Thyroid gland (tissue), 4 donors: ENCODE measurements at regions not wholly inside any gene's neighbourhood (a gene's known extent, or its start where the extent isn't known, plus 50 kb on each side); places are given as distances from the start of the nearest gene placed in this dataset.

Source experiments
- POLR2A ChIP-seq, 2 donors: fragments of 450-650 bp; IDR thresholded peaks; one replicate each; pipeline ENCODE4 v1.6.1; 2017; ENCODE audit warnings: antibody characterized with exemption in 2 of 2, mild to moderate bottlenecking in 2 of 2, moderate library complexity in 1 of 2
- TF ChIP-seq, protein P1 (sequence below), 6 experiments: fragments of 200-600 bp in 3 of 6; fragments of 450-650 bp in 3 of 6; sonication (generic) in 3 of 6; IDR thresholded peaks; one replicate each; pipeline ENCODE4 v1.5.1; 2016 to 2019; ENCODE audit warnings: antibody characterized with exemption in 6 of 6, mild to moderate bottlenecking in 2 of 6, inconsistent platforms in 1 of 6, moderate library complexity in 1 of 6

DNA sequence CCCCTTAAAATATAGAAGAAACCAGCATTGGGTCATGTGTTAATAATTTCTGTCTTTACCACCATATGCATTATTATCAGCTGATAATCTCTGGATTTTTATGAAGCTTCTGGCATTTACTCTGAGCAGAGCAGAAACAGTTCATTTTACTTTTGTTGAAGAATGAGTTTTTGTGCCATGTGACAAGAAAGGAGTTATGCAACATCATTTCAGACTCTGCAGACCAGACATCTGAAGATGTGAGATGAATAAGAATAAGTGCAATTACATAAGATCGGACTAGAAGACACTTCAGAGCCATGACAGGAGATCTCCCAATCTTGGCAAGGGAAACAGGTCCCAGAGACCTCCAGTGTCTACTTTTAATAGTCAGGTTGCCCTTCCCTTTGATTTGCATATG lies 869.4 kb upstream of the VRK2 start:
- TF ChIP-seq, protein P1, sequence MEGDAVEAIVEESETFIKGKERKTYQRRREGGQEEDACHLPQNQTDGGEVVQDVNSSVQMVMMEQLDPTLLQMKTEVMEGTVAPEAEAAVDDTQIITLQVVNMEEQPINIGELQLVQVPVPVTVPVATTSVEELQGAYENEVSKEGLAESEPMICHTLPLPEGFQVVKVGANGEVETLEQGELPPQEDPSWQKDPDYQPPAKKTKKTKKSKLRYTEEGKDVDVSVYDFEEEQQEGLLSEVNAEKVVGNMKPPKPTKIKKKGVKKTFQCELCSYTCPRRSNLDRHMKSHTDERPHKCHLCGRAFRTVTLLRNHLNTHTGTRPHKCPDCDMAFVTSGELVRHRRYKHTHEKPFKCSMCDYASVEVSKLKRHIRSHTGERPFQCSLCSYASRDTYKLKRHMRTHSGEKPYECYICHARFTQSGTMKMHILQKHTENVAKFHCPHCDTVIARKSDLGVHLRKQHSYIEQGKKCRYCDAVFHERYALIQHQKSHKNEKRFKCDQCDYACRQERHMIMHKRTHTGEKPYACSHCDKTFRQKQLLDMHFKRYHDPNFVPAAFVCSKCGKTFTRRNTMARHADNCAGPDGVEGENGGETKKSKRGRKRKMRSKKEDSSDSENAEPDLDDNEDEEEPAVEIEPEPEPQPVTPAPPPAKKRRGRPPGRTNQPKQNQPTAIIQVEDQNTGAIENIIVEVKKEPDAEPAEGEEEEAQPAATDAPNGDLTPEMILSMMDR (IDR thresholded peaks at IDR 0.05), result no peak
- TF ChIP-seq POLR2A (IDR thresholded peaks at IDR 0.05), result no peak
